Upper lobe of right lung (tissue), 1 donor: ENCODE measurements at regions not wholly inside any gene's neighbourhood (a gene's known extent, or its start where the extent isn't known, plus 50 kb on each side); places are given as distances from the start of the nearest gene placed in this dataset.

Experiments
- ATAC-seq: fragments of 200-7000 bp; cut with Tn5 transposase; one replicate; pipeline ENCODE4 v1.9.1; 2020; ENCODE audit warnings: mild to moderate bottlenecking, moderate library complexity
- DNase-seq: peaks from one replicate; pipeline ENCODE4 v3.0.0-alpha.2; 2020
- H3K27ac ChIP-seq: fragments of 200-600 bp; one replicate; pipeline ENCODE4 v1.8.0; 2022
- H3K27me3 ChIP-seq: fragments of 200-600 bp; one replicate; pipeline ENCODE4 v1.8.0; 2022; ENCODE audit warnings: mild to moderate bottlenecking
- H3K36me3 ChIP-seq: fragments of 200-600 bp; one replicate; pipeline ENCODE4 v1.8.0; 2022
- H3K4me1 ChIP-seq: fragments of 200-600 bp; one replicate; pipeline ENCODE4 v1.8.0; 2022
- H3K4me3 ChIP-seq: fragments of 200-600 bp; one replicate; pipeline ENCODE4 v1.8.0; 2022; ENCODE audit warnings: mild to moderate bottlenecking
- H3K9me3 ChIP-seq: fragments of 200-600 bp; one replicate; pipeline ENCODE4 v1.8.0; 2022
- intact Hi-C: fragments of 100-400 bp; cut with DNase I; formaldehyde crosslinking; loops from one replicate; pipeline ENCODE4 v1.11.0; 2022
- TF ChIP-seq, protein P1 (sequence below): fragments of 200-600 bp; IDR thresholded peaks from one replicate; pipeline ENCODE4 v1.8.0; 2022; ENCODE audit warnings: antibody characterized with exemption
- donor health status: DM: no; HTN: yes; CAD: no; lungs with severe emphysema.

DNA sequence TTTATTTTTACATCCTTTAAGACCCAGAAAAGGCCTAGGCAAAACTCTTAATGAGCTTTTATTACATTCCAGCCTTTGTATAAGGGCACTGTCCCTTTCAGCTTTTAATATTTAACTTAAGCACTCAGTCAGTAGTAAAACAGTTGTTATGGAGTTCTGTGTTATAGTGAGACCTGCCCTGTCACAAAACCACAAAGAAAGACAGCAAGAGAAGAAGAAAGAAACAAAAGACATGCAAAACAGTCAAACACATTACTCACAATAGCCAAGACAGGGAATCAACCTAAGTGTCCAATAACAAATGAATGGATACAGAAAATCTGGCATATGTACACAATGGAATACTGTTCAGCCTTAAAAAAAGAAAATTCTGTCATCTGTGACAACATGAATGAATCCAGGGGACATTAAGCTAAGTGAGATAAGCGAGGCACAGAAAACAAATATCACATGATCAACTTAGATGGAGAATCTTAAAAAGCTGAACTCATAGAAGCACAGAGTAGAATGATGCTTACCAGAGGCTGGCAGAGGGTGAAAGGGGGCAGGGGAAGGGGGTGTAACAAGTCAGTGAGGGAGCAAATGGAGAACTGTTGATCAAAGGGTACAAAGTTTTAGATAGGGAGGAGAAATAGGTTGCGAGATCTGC lies 63.8 kb upstream of the CCNG1 start:
- Histone ChIP-seq H3K4me3 (no peak overlapping the region), H3K27ac (no peak overlapping the region), H3K27me3 (no peaks in the 10 kb centered on the region), H3K4me1 (no peaks in the 10 kb centered on the region), H3K9me3 (no peaks in the 10 kb centered on the region), H3K36me3 (no peaks in the 10 kb centered on the region)
- DNase-seq (no peak), ATAC-seq (no peak)
- intact Hi-C loops = no loop called here
- TF ChIP-seq, protein P1, sequence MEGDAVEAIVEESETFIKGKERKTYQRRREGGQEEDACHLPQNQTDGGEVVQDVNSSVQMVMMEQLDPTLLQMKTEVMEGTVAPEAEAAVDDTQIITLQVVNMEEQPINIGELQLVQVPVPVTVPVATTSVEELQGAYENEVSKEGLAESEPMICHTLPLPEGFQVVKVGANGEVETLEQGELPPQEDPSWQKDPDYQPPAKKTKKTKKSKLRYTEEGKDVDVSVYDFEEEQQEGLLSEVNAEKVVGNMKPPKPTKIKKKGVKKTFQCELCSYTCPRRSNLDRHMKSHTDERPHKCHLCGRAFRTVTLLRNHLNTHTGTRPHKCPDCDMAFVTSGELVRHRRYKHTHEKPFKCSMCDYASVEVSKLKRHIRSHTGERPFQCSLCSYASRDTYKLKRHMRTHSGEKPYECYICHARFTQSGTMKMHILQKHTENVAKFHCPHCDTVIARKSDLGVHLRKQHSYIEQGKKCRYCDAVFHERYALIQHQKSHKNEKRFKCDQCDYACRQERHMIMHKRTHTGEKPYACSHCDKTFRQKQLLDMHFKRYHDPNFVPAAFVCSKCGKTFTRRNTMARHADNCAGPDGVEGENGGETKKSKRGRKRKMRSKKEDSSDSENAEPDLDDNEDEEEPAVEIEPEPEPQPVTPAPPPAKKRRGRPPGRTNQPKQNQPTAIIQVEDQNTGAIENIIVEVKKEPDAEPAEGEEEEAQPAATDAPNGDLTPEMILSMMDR = no peak

DNA sequence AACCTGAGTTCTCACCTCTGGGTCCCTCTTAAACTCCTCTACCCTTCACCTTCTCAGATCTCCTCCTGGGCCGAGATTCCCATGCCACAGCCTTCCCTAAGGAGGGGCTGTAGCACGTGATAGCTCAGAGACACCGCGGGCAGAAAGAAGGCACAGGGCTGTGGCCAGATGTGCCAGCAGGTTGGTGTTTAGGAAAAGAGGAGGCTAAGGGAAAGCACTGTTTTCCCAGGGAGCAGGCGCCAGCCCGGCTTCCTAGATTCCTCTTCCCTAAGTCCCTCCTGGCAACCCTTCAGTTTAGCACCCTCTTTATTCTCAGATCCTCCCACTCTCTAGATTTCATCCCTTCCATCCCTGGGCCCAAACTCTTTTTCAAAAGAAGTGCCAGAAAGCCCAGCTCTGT lies 59.4 kb upstream of the CCNG1 start:
- H3K4me3 ChIP-seq = no peak overlapping the region
- intact Hi-C loops = no loop called here
- H3K27ac ChIP-seq = no peak overlapping the region
- no peak for ATAC-seq
- TF ChIP-seq, protein P1 = no peak
- H3K4me1 ChIP-seq = no peaks in the 10 kb centered on the region
- DNase-seq = no peak
- no peaks in the 10 kb centered on the region for H3K27me3 ChIP-seq
- no peaks in the 10 kb centered on the region for H3K36me3 ChIP-seq
- no peaks in the 10 kb centered on the region for H3K9me3 ChIP-seq

DNA sequence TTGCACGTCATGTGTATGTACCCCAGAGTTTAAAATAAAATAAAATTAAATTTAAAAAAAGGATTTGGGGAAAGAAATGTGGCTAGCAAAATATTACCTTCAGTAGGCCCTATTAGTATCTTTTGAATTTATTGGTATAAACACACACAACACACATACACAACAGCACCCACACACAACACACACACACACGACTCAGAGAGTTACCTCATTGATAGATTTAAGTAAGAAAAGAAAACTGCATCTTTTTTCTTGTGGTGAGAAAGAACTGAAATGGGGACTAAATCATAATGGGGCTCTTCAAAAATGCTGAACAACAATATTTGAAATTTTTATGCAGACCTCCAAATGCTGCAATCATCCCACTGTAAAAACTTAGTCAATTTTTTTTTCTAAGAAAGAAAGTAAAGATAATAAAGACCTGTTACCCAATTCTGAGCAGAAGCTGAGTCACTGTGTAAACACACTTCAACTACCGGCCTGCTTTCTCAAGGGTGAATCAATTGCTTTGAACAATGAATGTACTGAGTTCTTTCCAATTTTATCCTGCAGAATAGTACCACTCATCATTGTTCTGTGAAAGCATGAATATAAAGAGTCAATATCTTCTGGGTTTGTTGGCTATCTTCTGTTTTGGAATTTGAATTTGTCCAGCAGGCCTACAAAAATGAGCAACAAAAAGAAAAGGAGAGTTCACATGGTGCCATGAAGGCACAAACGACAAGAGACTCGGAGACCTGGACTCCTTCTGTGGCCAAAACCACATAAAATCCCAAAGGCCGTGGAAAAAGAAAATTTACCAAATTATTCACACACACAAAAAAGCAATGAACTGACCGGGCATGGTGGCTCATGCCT lies 57.9 kb upstream of the CCNG1 start:
- no peak overlapping the region for H3K4me3 ChIP-seq
- H3K4me1 ChIP-seq = no peaks in the 10 kb centered on the region
- H3K9me3 ChIP-seq = no peaks in the 10 kb centered on the region
- DNase-seq (no peak), ATAC-seq (peak; percentile 53)
- H3K27ac ChIP-seq = no peak overlapping the region
- H3K36me3 ChIP-seq = no peaks in the 10 kb centered on the region
- no peaks in the 10 kb centered on the region for H3K27me3 ChIP-seq
- TF ChIP-seq, protein P1 = no peak
- intact Hi-C loops = no loop called here

DNA sequence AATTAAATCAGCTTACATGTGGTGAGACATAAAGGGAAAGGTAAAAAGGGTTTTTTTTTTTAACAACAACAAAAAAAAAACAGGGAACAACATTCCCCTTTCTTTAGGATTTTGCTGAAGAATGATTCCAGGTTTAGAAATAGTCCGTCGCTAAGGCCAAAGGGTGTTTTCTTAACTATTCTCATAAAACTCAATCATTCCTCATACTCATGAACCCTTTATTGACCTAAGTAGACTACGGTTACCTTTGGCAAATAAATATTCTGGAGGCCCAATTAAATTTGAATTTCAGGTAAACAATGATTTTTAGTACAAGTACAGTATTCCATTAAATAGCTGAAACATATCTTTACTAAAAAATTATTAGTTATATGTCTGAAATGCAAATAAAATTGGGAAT lies 55.6 kb upstream of the CCNG1 start:
- H3K27me3 ChIP-seq = no peaks in the 10 kb centered on the region
- no peaks in the 10 kb centered on the region for H3K9me3 ChIP-seq
- TF ChIP-seq, protein P1 = no peak
- intact Hi-C loops = no loop called here
- H3K4me1 ChIP-seq = no peaks in the 10 kb centered on the region
- ATAC-seq (no peak), DNase-seq (no peak)
- no peak overlapping the region for H3K4me3 ChIP-seq
- H3K36me3 ChIP-seq = no peaks in the 10 kb centered on the region
- no peak overlapping the region for H3K27ac ChIP-seq

DNA sequence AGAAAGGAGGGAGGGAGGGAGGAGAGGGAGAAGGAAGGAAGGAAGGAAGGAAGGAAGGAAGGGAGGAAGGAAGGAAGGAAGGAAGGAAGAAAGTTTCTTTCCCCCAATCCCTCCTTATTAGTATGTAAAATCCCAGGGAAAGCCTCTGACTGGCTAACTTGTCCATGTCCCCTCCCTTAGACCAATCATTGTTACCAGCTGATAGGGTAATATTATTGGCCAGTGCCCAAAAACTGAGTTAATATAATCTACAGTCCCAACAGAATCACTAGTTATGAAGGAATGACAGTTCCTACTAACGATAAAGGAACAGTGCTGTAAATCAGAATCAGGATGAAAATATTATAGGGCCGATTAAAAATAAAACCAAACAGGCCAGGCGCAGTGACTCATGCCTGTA lies 53.6 kb upstream of the CCNG1 start:
- H3K27me3 ChIP-seq = no peaks in the 10 kb centered on the region
- DNase-seq (no peak), ATAC-seq (no peak)
- no peaks in the 10 kb centered on the region for H3K9me3 ChIP-seq
- H3K36me3 ChIP-seq = no peaks in the 10 kb centered on the region
- TF ChIP-seq, protein P1 = no peak
- H3K27ac ChIP-seq = no peak overlapping the region
- H3K4me1 ChIP-seq = no peaks in the 10 kb centered on the region
- no peak overlapping the region for H3K4me3 ChIP-seq
- intact Hi-C loops = no loop called here
